Left cardiac atrium (tissue), 4 donors: ENCODE measurements at regions not wholly inside any gene's neighbourhood (a gene's known extent, or its start where the extent isn't known, plus 50 kb on each side); places are given as distances from the start of the nearest gene placed in this dataset.
"Not testable (repeated sequence)": the region's sequence is repeated elsewhere in the genome, so short reads cannot be mapped to it uniquely, and the experiment has no call there.

Experiments
- ATAC-seq, 2 donors: fragments of 200-7000 bp; cut with Tn5 transposase; one replicate each; pipeline ENCODE4 v1.9.1; 2020; ENCODE audit warnings: mild to moderate bottlenecking in 2 of 2, moderate library complexity in 2 of 2
- DNase-seq: peaks from one replicate; pipeline ENCODE4 v3.0.0-alpha.2; 2020
- intact Hi-C, 2 donors: fragments of 100-400 bp; cut with DNase I; formaldehyde crosslinking; loops; one replicate each; pipeline versions ENCODE4 v1.14.1 to v1.15.1; 2022 to 2023
- donor health status: DM: no; HTN: yes; CAD: no.
- donor health status: DM: no; HTN: yes; CAD: no; lungs with severe emphysema.
- donor health status: DM: yes; HTN: yes; CAD: no.
- donor health status: Dilated cardiomyopathy.

GRCh38 chr17:63070031-63070430 is 104.0 kb downstream of the TANC2 start:
- ATAC-seq = no peak
- no peak for DNase-seq
- intact Hi-C loops = no loop called here

GRCh38 chr17:63071797-63072196 is 105.8 kb downstream of the TANC2 start:
- no peak for ATAC-seq
- no peak for DNase-seq
- intact Hi-C loops = no loop called here

GRCh38 chr17:63075969-63076368 is 109.9 kb downstream of the TANC2 start:
- intact Hi-C loops = no loop called here
- DNase-seq (no peak), ATAC-seq (no peak)

GRCh38 chr17:63078707-63079106 is 112.7 kb downstream of the TANC2 start:
- ATAC-seq (no peak), DNase-seq (no peak)
- intact Hi-C loops = no loop called here

- intact Hi-C loops = loop anchor here in 1 of 2 donors (5.0 kb wide), 1 partner anchor 325 kb away; no protein-coding TSS in a partner anchor
- DNase-seq = no peak
- ATAC-seq = no peak
Measured at GRCh38 chr17:63082273-63082861, 116.3 kb downstream of the TANC2 start.

- intact Hi-C loops = loop anchor here in 1 of 2 donors (5.0 kb wide), 1 partner anchor 324 kb away; no protein-coding TSS in a partner anchor
- DNase-seq = no peak
- no peak for ATAC-seq
Measured at GRCh38 chr17:63082952-63083351, 116.9 kb downstream of the TANC2 start.

- no peak for DNase-seq
- intact Hi-C loops = no loop called here
- ATAC-seq = no peak
Measured at GRCh38 chr17:63086483-63087185, 120.6 kb downstream of the TANC2 start.

GRCh38 chr17:63090358-63091114 is 124.5 kb downstream of the TANC2 start:
- intact Hi-C loops, ATAC-seq, DNase-seq: not testable (repeated sequence)

GRCh38 chr17:63091909-63092308 is 125.9 kb downstream of the TANC2 start:
- intact Hi-C loops, ATAC-seq, DNase-seq: not testable (repeated sequence)

GRCh38 chr17:63094631-63095030 is 128.6 kb downstream of the TANC2 start:
- ATAC-seq = no peak
- intact Hi-C loops = no loop called here
- no peak for DNase-seq

- no peak for DNase-seq
- intact Hi-C loops = no loop called here
- ATAC-seq = no peak
Measured at GRCh38 chr17:63095459-63095858, 129.4 kb downstream of the TANC2 start.

- ATAC-seq (no peak), DNase-seq (no peak)
- intact Hi-C loops = no loop called here
Measured at GRCh38 chr17:63095879-63096278, 129.8 kb downstream of the TANC2 start.

- intact Hi-C loops = no loop called here
- no peak for ATAC-seq
- no peak for DNase-seq
Measured at GRCh38 chr17:63096426-63096825, 130.4 kb downstream of the TANC2 start.

GRCh38 chr17:63099425-63099824 is 133.4 kb downstream of the TANC2 start:
- intact Hi-C loops = no loop called here
- DNase-seq = no peak
- no peak for ATAC-seq

- no peak for DNase-seq
- ATAC-seq = no peak
- intact Hi-C loops = no loop called here
Measured at GRCh38 chr17:63102034-63102433, 136.0 kb downstream of the TANC2 start.

- intact Hi-C loops = no loop called here
- ATAC-seq = no peak
- no peak for DNase-seq
Measured at GRCh38 chr17:63106050-63106449, 140.0 kb downstream of the TANC2 start.

- ATAC-seq (no peak), DNase-seq (no peak)
- intact Hi-C loops = no loop called here
Measured at GRCh38 chr17:63109661-63110060, 143.6 kb downstream of the TANC2 start.

GRCh38 chr17:63113167-63113566 is 147.1 kb downstream of the TANC2 start:
- intact Hi-C loops = no loop called here
- DNase-seq (no peak), ATAC-seq (no peak)

- ATAC-seq (no peak), DNase-seq (no peak)
- intact Hi-C loops = no loop called here
Measured at GRCh38 chr17:63116228-63116627, 150.2 kb downstream of the TANC2 start.
